ENCODE measurements at regions not wholly inside any gene's neighbourhood (a gene's known extent, or its start where the extent isn't known, plus 50 kb on each side); places are given as distances from the start of the nearest gene placed in this dataset.

DNA sequence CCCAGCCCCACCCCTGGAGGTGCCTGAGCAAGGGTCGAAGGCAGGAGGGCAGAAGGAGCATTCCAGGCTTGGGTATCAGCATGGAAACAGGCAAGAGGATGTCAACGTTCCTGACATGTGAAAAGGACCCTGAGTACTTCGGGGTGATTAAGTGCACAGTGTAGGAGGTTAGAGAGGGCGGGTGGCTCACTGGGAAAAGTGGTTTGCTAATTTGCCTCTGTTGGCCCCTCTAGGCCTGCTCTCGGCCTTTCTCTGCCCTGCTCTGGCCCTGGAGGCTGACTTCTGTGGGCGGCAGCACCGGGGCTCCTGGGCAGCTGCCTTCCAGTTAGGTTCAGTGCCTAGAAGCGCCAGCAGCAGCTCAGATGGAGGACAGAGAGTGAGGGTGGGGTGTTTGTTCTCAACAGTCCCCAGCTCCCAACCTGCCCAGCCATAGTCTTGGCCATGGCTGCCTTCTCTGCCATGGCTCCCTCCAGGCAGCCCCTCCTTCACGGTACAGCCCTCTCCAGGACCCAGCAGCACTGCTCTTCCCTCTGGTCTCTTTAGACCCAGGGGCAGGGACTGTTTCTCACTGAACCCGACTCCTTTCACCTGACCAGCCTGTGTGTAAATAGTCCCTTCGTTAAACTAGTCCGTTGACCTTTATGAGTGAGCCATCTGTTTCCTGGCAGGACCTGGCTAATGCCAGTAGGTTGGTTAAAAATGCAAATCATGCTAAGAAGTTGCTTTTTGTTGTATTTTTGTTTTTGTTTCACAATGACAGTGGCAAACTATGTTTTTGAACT is 107.1 kb upstream of the TPM1 start:
- DNase-seq: no peak

GRCh38 chr15:62938825-62939224 is 103.7 kb upstream of the TPM1 start:
- no peak for DNase-seq

GRCh38 chr15:62940093-62940754 is 102.3 kb upstream of the TPM1 start:
- no peak for DNase-seq

GRCh38 chr15:62940755-62941361 is 101.7 kb upstream of the TPM1 start:
- DNase-seq: no peak

DNA sequence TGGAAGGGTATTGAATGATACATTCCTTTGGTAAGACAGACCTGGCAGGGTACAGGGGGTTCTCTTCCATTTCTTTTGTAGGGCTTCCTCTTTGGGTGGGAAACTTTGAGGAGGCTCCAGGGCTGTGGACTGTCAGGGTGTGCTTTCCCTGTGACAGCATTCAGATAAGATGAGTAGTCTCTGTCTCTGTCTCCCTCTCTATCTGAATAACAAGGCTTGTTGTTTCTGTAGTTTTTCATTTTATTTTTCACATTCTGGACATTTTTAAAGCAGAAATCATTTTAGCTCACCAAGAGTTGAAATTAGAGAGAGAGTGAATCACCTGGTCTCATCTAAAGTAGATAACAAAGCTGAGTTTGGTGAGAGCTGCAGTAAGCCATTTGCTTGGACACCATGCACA is 100.8 kb upstream of the TPM1 start:
- no peak for DNase-seq

DNA sequence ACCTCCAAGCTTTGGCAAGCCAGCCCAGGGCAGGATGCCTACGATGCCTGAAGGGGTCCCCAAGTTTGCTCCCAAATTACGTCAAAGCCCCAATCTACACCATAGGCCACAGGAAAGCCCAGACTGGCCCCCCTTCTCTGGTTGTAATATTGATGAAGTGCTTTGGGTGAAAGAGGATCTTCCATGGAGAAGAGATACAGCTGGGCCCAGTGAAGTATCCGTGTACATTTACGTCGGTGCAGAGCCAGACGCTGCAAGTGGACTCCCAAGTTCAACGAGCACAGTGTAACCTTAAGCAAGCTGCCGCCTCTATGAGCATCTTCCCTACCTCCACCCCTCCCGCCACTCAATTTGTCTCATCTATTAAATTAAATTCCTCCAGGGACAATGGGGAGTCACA is 100.1 kb upstream of the TPM1 start:
- DNase-seq: no peak

DNA sequence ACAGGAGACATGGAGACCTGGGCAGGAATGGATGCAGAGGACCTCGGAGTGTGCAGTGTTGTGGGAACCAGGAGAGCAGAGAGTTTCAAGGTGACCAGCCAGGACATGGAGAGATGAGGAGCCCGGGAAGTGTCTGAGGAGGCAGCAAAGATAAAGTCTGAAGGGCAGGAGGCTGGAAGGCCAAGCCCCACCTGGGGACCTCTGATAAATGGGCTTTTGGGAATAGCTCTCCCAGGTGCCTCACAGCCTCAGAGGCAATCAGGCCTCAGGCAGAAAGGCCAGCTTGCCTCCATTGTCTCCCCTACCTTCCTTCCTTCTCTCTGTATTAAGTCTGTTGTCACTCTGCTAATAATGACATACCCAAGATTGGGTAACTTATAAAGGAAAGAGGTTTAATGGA is 97.5 kb upstream of the TPM1 start:
- no peak for DNase-seq

GRCh38 chr15:62945760-62946159 is 96.8 kb upstream of the TPM1 start:
- DNase-seq: no peak

GRCh38 chr15:62946940-62947339 is 95.6 kb upstream of the TPM1 start:
- DNase-seq: no peak

- DNase-seq: no peak
Measured at GRCh38 chr15:62950462-62950931, 92.0 kb upstream of the TPM1 start.

DNA sequence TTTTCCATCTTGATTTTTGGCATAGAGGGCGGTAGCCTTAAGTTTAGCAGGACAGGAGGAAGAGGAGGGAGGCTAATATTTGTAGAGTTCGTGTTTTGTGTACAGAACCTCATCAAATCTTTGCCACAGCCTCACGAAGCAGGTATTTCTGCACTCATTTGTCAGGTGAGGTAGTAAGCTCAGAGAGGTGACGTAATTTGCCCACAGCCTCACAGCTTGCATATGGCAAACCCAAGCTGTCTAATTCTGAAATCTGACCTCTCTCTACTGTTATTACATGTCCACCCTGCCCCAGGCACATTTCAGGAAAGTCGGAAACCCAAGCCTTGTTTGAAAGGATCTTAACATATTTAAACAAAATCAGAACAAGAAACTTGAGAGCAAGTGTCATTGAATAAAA is 91.1 kb upstream of the TPM1 start:
- DNase-seq: no peak

GRCh38 chr15:62953021-62953420 is 89.5 kb upstream of the TPM1 start:
- no peak for DNase-seq

- no peak for DNase-seq
Measured at GRCh38 chr15:62953496-62954045, 89.0 kb upstream of the TPM1 start.

DNA sequence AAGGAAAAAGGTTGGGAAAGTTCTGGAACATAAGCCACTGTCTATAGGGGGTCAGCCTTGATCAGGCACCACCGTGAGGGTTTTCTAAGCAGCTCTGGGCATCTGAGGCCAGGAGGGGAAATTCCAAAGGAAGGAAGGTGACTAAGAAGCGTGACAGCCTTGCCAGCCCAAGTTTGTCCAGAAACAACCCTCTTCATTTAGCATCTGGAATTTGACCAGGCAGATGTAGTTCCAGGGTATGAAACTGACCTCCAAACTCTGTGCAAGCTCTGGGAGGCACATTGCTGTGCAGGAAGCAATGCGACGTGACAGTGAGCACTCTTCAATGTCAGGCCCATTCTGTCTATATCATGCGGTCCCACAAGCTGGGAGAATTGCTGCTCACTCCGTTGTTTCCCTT is 85.4 kb upstream of the TPM1 start:
- DNase-seq: no peak

- no peak for DNase-seq
Measured at GRCh38 chr15:62958528-62959363, 83.8 kb upstream of the TPM1 start.

DNA sequence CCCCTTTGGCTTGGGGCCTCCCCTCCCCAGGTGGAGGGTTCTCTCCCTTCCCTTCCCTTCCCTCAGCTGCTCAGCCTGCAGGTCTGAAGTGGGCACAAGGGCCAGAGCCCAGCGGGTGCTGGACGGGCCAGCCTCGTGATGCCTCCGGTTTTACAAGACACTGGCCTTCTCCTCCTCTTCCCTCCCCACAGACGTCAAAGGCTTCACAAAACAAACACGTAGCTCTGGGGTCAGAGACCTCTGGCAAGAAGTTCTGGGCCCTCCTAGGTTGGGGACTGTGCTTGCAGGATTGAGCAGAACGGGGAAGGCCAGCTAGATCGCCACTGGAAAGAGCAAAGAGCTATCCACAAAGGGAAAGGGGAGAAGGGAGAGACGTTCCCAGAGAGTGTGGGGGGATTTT is 81.4 kb upstream of the TPM1 start:
- DNase-seq: no peak

- DNase-seq: no peak
Measured at GRCh38 chr15:62962101-62962995, 80.2 kb upstream of the TPM1 start.

- DNase-seq: no peak
Measured at GRCh38 chr15:62964251-62964650, 78.3 kb upstream of the TPM1 start.

DNA sequence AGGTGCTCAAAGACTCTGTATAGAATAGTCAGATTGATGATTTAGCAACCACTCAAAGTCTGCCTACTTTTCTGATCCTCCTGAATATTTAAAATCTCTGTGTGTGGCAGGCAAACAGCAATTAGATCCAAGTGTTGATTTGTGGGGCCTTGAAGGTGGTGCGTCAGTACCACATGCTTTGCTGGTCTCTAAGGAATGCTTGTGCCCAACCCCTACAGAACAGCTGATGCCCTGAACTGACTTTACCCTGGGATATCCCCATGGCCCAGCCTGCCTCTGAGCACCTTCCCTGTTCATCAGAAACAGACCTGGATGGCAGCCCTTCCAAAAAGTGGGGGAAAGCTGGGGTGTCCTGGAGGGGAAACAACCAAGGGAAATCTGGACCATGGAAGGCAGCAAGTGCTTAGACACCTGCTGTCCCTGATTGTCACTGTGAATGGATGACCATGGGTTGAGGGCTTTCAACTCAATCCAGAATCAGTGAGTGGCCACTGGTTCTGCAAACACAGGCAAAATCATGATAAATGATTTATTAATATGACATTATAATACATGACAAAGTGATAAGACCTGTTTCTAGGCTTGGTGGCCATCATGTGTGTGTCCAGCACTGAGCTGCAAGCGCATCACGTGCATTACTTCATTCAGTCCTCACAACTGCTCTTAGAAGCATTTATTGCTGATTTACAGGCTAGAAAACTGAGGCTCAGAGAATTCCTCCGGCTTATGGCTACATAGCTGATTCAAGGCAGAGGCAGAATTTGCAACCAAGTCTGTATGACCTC is 76.1 kb upstream of the TPM1 start:
- DNase-seq: no peak

DNA sequence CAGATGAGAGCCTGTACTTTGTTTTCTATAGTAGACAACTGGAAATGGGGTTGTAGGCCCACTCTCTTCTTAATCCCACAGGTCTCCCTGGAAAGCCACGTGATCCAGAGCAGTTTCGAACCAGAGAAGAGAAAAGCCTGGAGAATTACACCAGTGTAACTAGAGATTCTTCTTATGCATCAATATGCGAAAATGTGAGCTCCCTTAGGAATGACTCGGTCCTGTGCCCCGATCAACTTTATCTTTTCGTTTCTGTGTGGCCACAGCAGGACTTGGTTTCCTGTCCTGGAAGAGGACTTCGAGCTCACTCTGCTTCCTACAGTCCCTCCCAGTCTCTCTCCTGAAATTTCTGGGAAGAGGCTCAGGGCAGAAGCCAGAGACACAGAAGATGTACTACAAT is 73.8 kb upstream of the TPM1 start:
- no peak for DNase-seq

All from effector CD8-positive, alpha-beta T cell (primary cell).